ENCODE measurements at regions not wholly inside any gene's neighbourhood (a gene's known extent, or its start where the extent isn't known, plus 50 kb on each side); places are given as distances from the start of the nearest gene placed in this dataset.

- DNase-seq (ENCODE audit: low spot score) = no peak
Measured at GRCh38 chr7:17521437-17521836, 223.0 kb downstream of the AHR start.

- no peak for DNase-seq (ENCODE audit: low spot score)
Measured at GRCh38 chr7:17523813-17524739, 225.6 kb downstream of the AHR start.

DNA sequence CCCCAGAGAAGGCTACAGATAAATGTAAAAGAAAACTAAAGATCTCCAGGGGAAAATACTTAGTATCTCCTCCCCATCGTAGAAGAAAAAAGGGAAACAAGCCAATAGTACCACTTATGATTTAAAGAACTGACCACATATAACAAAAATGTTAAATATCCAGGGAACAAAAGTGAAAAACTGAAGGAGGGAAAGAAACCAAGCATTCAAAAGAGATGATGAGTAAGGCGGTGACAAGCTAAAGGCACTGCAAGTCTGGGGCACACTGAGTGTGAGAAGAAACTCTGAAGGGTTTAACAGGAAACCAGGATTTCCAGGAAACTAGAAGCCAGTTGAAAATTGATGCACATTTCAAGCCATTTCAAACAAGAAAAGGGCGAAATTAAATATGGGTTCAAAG lies 226.3 kb downstream of the AHR start:
- no peak for DNase-seq (ENCODE audit: low spot score)

- no peak for DNase-seq (ENCODE audit: low spot score)
Measured at GRCh38 chr7:17526621-17527020, 228.2 kb downstream of the AHR start.

DNA sequence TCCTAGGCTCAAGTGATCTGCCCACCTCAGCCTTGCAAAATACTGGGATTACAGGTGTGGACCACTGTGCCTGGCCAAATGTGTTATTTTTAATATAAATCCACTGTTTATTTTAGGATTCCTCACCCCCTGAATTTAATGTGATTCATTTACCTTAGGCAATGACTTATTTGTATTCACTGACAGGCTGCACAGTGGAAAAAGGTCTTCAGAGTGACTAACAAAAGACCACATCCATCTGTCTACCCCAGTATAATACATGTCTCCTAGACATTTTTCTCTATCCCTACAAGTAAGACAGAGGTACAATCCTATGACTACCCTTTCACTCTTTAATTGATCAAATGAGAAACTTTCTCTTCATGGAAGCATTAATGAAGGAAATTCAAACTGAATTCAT lies 230.2 kb downstream of the AHR start:
- DNase-seq (ENCODE audit: low spot score) = no peak

DNA sequence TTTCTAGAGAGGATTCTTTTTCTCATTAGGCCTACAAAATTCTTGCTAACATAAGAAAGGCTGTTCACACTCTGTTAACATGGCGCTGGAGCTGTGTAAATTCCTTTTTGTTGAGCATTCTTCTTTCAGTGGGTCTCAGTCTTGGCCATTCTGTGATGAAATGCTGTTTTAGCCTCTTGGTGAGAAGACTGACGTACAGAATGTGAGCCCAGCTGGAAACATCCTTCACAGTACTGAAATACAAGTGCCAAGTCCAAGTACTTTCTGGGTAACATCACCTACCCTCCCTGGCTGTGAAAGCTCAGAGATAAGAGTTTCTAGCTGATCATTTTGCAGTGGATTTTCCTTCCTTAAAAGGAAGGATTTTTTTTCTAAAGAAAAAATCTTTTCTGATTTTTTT lies 231.8 kb downstream of the AHR start:
- no peak for DNase-seq (ENCODE audit: low spot score)

DNA sequence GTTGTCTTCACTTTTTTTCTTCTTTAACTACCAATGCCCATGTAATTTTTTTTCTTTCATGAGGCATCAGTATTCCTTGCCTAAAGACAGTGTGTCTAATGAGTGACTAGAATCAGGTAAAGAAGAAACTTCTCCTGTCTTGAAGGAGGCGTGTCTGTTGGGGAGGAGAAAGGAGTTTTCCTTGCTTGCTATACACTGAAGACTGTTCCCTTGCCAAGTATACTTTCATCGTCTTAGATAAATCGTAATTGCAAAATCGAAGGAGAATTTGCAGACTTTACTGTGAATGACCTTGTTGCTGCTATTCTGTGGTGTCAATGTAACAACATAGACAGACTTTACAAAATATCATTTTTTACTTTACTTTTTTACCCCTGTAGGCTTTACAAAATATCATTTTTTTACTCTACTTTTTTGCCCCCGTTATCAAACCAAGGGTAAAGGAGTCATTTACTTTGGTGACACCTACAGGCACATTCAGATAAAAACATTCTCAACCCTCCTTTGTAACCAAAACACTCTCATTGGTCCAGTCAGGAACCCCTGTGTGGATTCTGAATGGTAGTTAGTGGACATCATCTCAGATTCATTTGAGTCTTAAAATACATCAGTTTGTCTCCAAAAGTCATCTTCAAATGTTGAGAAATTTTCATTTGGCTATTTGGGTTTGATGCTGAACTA lies 232.4 kb downstream of the AHR start:
- no peak for DNase-seq (ENCODE audit: low spot score)

DNA sequence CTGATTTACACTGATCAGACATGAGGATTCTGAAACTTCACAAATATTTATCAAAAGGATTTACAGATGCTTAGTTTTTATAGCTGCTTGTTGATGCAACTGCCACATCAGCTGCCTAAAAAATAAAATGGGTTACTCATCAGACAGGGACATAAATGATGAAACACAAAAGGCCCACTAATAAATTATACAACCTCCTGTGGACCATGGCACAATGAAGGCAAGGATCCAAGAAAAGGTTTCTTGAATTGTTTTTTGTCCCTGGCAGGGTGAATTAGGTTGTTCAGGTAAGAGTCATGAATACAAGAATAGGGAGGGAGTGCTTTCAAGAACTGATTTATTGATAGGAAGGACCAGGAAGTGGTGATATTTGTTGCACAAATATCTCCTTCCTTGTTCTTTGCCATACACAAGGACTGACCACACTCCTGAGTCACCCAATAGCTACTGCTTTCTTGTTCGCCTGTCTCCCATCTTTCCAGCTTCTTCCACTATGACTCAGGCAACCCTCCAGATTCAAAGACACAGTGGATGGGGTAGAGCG lies 234.5 kb downstream of the AHR start:
- DNase-seq (ENCODE audit: low spot score) = no peak

DNA sequence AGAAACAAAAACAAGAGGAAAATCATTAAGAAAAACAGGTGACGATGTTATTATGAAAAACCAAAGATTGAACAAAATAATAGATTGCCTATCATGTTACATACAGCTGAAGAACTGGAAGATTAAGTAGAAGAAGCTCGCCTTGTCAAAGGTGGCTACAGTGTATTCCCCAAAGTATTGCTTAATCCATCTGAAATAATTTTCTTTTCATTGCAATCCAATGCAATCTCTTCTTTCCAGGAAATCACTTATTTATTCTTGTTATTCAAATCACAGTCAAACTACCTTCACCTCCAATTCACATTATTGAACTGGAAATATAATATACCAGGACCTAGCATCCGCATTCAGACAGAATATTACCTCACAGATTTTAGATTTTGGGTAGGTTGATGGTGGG lies 235.9 kb downstream of the AHR start:
- DNase-seq (ENCODE audit: low spot score) = no peak

- no peak for DNase-seq (ENCODE audit: low spot score)
Measured at GRCh38 chr7:17535776-17536175, 237.3 kb downstream of the AHR start.

DNA sequence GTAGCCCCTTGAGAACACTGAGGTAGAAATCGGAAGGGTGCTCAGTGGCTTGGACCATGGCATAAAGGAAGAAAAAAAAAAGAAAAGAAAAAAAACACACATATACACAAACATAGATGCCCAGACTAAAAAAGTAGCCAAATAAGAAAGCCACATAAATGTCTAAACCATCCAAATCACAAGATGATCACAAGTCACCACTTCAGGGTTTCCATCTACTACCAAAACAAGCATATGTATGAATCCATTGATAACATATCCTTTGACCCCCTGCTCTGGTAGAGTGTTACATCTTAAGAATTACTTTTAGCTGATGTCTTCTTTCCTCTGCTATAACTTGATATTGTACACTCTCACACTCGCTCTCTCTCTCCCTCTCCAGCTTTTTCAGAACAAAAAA lies 245.9 kb downstream of the AHR start:
- no peak for DNase-seq (ENCODE audit: low spot score)

DNA sequence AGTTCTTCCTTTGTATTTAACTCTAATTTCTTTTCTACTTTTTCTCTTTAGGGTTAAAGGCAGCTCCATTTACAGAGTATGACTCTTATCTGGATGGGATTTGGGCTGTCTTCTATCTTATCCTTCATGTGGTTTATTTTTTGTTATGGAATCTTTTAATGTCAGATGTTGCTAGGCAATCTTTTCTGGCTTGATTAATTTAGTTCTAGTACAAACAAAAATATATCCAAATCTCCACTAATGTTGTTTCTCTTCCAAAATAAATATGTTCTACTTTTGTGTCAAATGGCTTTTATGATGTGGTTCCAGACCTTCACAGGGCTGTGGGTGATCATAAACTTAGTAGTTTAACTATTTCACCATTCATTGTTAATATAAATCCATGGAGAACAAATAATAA lies 246.9 kb downstream of the AHR start:
- no peak for DNase-seq (ENCODE audit: low spot score)

- no peak for DNase-seq (ENCODE audit: low spot score)
Measured at GRCh38 chr7:17546189-17546588, 247.7 kb downstream of the AHR start.

- DNase-seq (ENCODE audit: low spot score) = no peak
Measured at GRCh38 chr7:17546592-17546991, 248.1 kb downstream of the AHR start.

GRCh38 chr7:17548014-17548653 lies 249.7 kb downstream of the AHR start:
- no peak for DNase-seq (ENCODE audit: low spot score)

- no peak for DNase-seq (ENCODE audit: low spot score)
Measured at GRCh38 chr7:17549406-17549805, 251.0 kb downstream of the AHR start.

- no peak for DNase-seq (ENCODE audit: low spot score)
Measured at GRCh38 chr7:17552373-17552772, 253.9 kb downstream of the AHR start.

GRCh38 chr7:17552952-17553351 lies 254.5 kb downstream of the AHR start:
- no peak for DNase-seq (ENCODE audit: low spot score)

DNA sequence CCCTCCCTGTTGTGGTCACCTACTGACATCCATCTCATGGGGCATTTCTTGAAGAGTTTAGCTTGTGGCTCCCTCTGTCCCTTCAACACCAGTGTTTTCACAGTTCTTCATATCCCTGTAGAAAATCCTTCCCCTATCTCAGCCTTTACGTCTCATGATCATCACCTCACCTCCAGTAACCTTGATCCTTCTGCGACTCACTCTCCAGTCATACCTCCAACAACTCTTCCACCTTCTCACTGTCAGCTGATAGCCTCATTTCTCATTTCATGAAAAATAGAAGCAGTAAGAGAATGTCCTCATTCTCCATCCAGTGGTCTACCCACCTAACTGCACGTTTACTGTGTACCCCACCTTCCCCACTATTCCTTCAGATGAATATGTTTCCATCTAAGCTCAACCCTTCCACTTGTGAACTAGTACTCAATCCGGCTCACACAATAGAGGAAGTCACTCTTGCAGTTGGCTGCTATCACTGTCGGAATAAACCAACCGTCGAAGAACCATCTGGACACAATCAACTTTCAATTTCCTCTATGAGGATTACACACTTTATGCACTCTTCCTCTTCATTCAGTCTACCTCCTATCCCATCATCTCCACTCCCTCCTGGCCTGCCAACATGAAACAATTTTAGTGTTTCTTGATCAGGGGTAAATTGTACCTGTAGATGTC lies 256.0 kb downstream of the AHR start:
- no peak for DNase-seq (ENCODE audit: low spot score)

GRCh38 chr7:17556247-17556956 lies 257.9 kb downstream of the AHR start:
- DNase-seq (ENCODE audit: low spot score) = no peak

- DNase-seq (ENCODE audit: low spot score) = no peak
Measured at GRCh38 chr7:17557251-17557671, 258.8 kb downstream of the AHR start.

Data from putamen (tissue), 1 donor.